ENCODE measurements at regions not wholly inside any gene's neighbourhood (a gene's known extent, or its start where the extent isn't known, plus 50 kb on each side); places are given as distances from the start of the nearest gene placed in this dataset.

DNA sequence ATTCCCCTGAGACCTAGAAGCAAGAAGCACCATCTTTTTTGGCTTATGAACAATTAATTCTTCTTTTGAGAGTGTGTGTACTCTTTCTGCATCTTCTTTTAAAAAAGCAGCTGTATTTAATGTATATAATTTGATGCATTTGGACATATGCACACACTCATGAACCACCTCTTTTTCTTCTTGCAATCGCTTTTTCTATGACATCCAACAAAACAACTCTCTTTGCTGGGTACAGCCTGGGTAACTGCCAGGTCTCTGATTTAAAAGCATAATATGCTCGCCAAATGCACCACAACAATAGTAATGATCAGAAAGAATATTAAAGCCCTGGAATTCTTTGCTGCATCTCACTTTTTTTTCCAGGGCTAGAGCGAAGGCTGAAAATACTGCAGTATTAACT is 97.3 kb downstream of the HAPSTR1 start:
- TF ChIP-seq, protein P1, sequence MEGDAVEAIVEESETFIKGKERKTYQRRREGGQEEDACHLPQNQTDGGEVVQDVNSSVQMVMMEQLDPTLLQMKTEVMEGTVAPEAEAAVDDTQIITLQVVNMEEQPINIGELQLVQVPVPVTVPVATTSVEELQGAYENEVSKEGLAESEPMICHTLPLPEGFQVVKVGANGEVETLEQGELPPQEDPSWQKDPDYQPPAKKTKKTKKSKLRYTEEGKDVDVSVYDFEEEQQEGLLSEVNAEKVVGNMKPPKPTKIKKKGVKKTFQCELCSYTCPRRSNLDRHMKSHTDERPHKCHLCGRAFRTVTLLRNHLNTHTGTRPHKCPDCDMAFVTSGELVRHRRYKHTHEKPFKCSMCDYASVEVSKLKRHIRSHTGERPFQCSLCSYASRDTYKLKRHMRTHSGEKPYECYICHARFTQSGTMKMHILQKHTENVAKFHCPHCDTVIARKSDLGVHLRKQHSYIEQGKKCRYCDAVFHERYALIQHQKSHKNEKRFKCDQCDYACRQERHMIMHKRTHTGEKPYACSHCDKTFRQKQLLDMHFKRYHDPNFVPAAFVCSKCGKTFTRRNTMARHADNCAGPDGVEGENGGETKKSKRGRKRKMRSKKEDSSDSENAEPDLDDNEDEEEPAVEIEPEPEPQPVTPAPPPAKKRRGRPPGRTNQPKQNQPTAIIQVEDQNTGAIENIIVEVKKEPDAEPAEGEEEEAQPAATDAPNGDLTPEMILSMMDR (IDR thresholded peaks at IDR 0.05; ENCODE audit: insufficient read depth, low read length), result no peak
- TF ChIP-seq, protein P2, sequence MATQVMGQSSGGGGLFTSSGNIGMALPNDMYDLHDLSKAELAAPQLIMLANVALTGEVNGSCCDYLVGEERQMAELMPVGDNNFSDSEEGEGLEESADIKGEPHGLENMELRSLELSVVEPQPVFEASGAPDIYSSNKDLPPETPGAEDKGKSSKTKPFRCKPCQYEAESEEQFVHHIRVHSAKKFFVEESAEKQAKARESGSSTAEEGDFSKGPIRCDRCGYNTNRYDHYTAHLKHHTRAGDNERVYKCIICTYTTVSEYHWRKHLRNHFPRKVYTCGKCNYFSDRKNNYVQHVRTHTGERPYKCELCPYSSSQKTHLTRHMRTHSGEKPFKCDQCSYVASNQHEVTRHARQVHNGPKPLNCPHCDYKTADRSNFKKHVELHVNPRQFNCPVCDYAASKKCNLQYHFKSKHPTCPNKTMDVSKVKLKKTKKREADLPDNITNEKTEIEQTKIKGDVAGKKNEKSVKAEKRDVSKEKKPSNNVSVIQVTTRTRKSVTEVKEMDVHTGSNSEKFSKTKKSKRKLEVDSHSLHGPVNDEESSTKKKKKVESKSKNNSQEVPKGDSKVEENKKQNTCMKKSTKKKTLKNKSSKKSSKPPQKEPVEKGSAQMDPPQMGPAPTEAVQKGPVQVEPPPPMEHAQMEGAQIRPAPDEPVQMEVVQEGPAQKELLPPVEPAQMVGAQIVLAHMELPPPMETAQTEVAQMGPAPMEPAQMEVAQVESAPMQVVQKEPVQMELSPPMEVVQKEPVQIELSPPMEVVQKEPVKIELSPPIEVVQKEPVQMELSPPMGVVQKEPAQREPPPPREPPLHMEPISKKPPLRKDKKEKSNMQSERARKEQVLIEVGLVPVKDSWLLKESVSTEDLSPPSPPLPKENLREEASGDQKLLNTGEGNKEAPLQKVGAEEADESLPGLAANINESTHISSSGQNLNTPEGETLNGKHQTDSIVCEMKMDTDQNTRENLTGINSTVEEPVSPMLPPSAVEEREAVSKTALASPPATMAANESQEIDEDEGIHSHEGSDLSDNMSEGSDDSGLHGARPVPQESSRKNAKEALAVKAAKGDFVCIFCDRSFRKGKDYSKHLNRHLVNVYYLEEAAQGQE (IDR thresholded peaks at IDR 0.05; ENCODE audit: insufficient replicate concordance, low read depth), result no peak
